MM.1S (cell line): ENCODE measurements at regions not wholly inside any gene's neighbourhood (a gene's known extent, or its start where the extent isn't known, plus 50 kb on each side); places are given as distances from the start of the nearest gene placed in this dataset.

Experiments
- EZH2 ChIP-seq: fragments of 300-600 bp; sonication (generic); optimal IDR thresholded peaks from 2 replicates; pipeline ENCODE3; 2017; ENCODE audit warnings: low read depth, mild to moderate bottlenecking, antibody characterized with exemption, low read length, mixed read lengths
- EZH2phosphoT487 ChIP-seq: fragments of 300-600 bp; sonication (generic); IDR thresholded peaks from 2 replicates; pipeline ENCODE4 v1.6.1; 2018; ENCODE audit warnings: antibody characterized with exemption, low read length
- TF ChIP-seq, protein P1 (sequence below): fragments of 300-600 bp; sonication (generic); IDR thresholded peaks from 2 replicates; pipeline ENCODE4 v1.5.1; 2016; ENCODE audit warnings: antibody characterized with exemption, low read length, mixed read lengths

- TF ChIP-seq, protein P1, sequence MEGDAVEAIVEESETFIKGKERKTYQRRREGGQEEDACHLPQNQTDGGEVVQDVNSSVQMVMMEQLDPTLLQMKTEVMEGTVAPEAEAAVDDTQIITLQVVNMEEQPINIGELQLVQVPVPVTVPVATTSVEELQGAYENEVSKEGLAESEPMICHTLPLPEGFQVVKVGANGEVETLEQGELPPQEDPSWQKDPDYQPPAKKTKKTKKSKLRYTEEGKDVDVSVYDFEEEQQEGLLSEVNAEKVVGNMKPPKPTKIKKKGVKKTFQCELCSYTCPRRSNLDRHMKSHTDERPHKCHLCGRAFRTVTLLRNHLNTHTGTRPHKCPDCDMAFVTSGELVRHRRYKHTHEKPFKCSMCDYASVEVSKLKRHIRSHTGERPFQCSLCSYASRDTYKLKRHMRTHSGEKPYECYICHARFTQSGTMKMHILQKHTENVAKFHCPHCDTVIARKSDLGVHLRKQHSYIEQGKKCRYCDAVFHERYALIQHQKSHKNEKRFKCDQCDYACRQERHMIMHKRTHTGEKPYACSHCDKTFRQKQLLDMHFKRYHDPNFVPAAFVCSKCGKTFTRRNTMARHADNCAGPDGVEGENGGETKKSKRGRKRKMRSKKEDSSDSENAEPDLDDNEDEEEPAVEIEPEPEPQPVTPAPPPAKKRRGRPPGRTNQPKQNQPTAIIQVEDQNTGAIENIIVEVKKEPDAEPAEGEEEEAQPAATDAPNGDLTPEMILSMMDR, result no peak
- no peak for TF ChIP-seq EZH2phosphoT487
- no peak for TF ChIP-seq EZH2
These were observed 181.9 kb upstream of the KCNK2 start for GRCh38 chr1:214900590-214900989.
